HCT116 (cell line): ENCODE measurements at regions not wholly inside any gene's neighbourhood (a gene's known extent, or its start where the extent isn't known, plus 50 kb on each side); places are given as distances from the start of the nearest gene placed in this dataset.
A peak's percentile ranks its signal among the peaks of the same experiment; 100 is the strongest.

ENCODE experiments used
- ATAC-seq: fragments of 200-7000 bp; cut with Tn5 transposase; 2 replicates; pipeline ENCODE4 v1.9.1; 2020; ENCODE audit warnings: mild to moderate bottlenecking, moderate library complexity
- BruUV-seq: library from RNA; stranded (reverse); fragments of 400-500 nt; replicated peaks from 2 replicates; lab custom pipeline; 2021; lab: Mats Ljungman, UMichigan
- CTCF ChIA-PET: fragments of 300-600 bp; sonication (Branson Sonifier 250); formaldehyde crosslinking; loops from one replicate; lab custom pipeline; 2021; ENCODE audit warnings: antibody characterized with exemption; lab: Charles Lee
- POLR2A ChIA-PET: fragments of 300-600, 350-600 bp; sonication (Branson Sonifier 250); formaldehyde crosslinking; loops from one replicate; lab custom pipeline; 2021; ENCODE audit warnings: antibody characterized with exemption; lab: Charles Lee
- RAD21 ChIA-PET, 2 experiments: fragments of 300-600 bp; sonication (Branson Sonifier 250); formaldehyde crosslinking; loops; one replicate each; lab custom pipeline; 2023; ENCODE audit warnings: low total read pairs in 2 of 2; ENCODE audit not compliant: uncharacterized antibody in 2 of 2, unreplicated experiment in 2 of 2, low non-redundant PET in 1 of 2; lab: Charles Lee
- DNase-seq: peaks from one replicate; pipeline ENCODE4 v3.0.0-alpha.2; 2010; ENCODE audit warnings: low read depth, low spot score
- H2AFZ ChIP-seq: fragments of 200-600 bp; shearing (Covaris generic), sonication (generic); 2 replicates; pipeline ENCODE4 v1.6.1; 2017; ENCODE audit warnings: low read depth, mixed run types, mixed read lengths, antibody characterized with exemption, low read length; ENCODE audit not compliant: poor library complexity, severe bottlenecking
- H3K27ac ChIP-seq: 2 replicates; pipeline ENCODE4 v1.5.1; 2012; ENCODE audit warnings: low read depth, low read length
- H3K27me3 ChIP-seq: fragments of 200-600 bp; sonication (generic); 2 replicates; pipeline ENCODE4 v1.6.1; 2016; ENCODE audit warnings: mixed run types, low read length, mixed read lengths; ENCODE audit not compliant: insufficient read depth
- H3K36me3 ChIP-seq, 2 experiments: fragments of 200-500 bp in 1 of 2; fragments of 200-600 bp in 1 of 2; sonication (Bioruptor generic) in 1 of 2; sonication (generic) in 1 of 2; 2 replicates each; pipeline versions ENCODE4 v1.5.1 to v1.6.1; 2014 to 2016; ENCODE audit warnings: low read length in 2 of 2, inconsistent platforms in 1 of 2, mixed read lengths in 1 of 2, mixed run types in 1 of 2; ENCODE audit not compliant: insufficient read depth in 2 of 2, control insufficient read depth in 1 of 2
- H3K4me1 ChIP-seq, 2 experiments: fragments of 200-600 bp in 1 of 2; sonication (generic) in 1 of 2; 2 replicates each; pipeline versions ENCODE4 v1.5.1 to v1.6.1; 2012 to 2017; ENCODE audit warnings: low read length in 2 of 2, inconsistent platforms in 1 of 2, mild to moderate bottlenecking in 1 of 2, mixed read lengths in 1 of 2, mixed run types in 1 of 2, moderate library complexity in 1 of 2; ENCODE audit not compliant: insufficient read depth in 2 of 2, control insufficient read depth in 1 of 2
- H3K4me2 ChIP-seq: fragments of 200-600 bp; sonication (generic); 2 replicates; pipeline ENCODE4 v1.6.1; 2017; ENCODE audit warnings: mixed run types, low read length, mixed read lengths
- H3K4me3 ChIP-seq, 2 experiments: fragments of 200-600 bp in 1 of 2; sonication (generic) in 1 of 2; replicated peaks in 1 of 2; 2 replicates each; pipeline ENCODE4 v1.5.1; 2011 to 2016; ENCODE audit warnings: low read length in 2 of 2, control low read depth in 1 of 2, low read depth in 1 of 2, mild to moderate bottlenecking in 1 of 2, mixed read lengths in 1 of 2, mixed run types in 1 of 2
- H3K79me2 ChIP-seq: fragments of 200-600 bp; sonication (generic); 2 replicates; pipeline ENCODE4 v1.6.1; 2017; ENCODE audit warnings: mild to moderate bottlenecking, mixed run types, low read length, moderate library complexity, mixed read lengths; ENCODE audit not compliant: insufficient read depth
- H3K9ac ChIP-seq: fragments of 200-600 bp; sonication (generic); 2 replicates; pipeline ENCODE4 v1.6.1; 2016; ENCODE audit warnings: low read length, mixed read lengths
- H3K9me2 ChIP-seq: fragments of 200-600 bp; sonication (generic), shearing (Covaris generic); 2 replicates; pipeline ENCODE4 v1.6.1; 2017; ENCODE audit warnings: mixed run types, mild to moderate bottlenecking, moderate library complexity; ENCODE audit not compliant: insufficient read depth
- H3K9me3 ChIP-seq, 2 experiments: fragments of 200-500 bp in 1 of 2; fragments of 200-600 bp in 1 of 2; sonication (Bioruptor generic) in 1 of 2; sonication (generic) in 1 of 2; 2 replicates each; pipeline ENCODE4 v1.6.1; 2014 to 2017; ENCODE audit warnings: low read length in 2 of 2, mixed read lengths in 2 of 2, inconsistent platforms in 1 of 2, low read depth in 1 of 2, mild to moderate bottlenecking in 1 of 2, mixed run types in 1 of 2, moderate library complexity in 1 of 2; ENCODE audit not compliant: control insufficient read depth in 1 of 2, insufficient read depth in 1 of 2
- H4K20me1 ChIP-seq: fragments of 200-600 bp; sonication (generic), shearing (Covaris generic); 2 replicates; pipeline ENCODE4 v1.6.1; 2017; ENCODE audit warnings: mixed run types, mild to moderate bottlenecking, moderate library complexity; ENCODE audit not compliant: insufficient read depth
- CBX3 ChIP-seq: IDR thresholded peaks from 2 replicates; pipeline ENCODE4 v1.6.1; 2012; ENCODE audit warnings: low read depth
- FOSL1 ChIP-seq: IDR thresholded peaks from 2 replicates; pipeline ENCODE4 v1.6.1; 2012; ENCODE audit warnings: low read depth
- JUND ChIP-seq: IDR thresholded peaks from 2 replicates; pipeline ENCODE4 v1.6.1; 2012
- POLR2A ChIP-seq: IDR thresholded peaks from 2 replicates; pipeline ENCODE4 v1.7.0; 2011; ENCODE audit warnings: borderline replicate concordance; ENCODE audit not compliant: insufficient read depth, insufficient read length; ENCODE audit errors: extremely low read depth
- intact Hi-C: fragments of 100-400 bp; cut with micrococcal nuclease; formaldehyde crosslinking; loops from 2 replicates; pipeline ENCODE4 v1.10.0; 2022
- TF ChIP-seq, protein P1 (sequence below): IDR thresholded peaks from 2 replicates; pipeline ENCODE4 v1.6.1; 2012
- TF ChIP-seq, protein P2 (sequence below), 3 experiments: fragments of 200-600 bp in 1 of 3; sonication (generic) in 1 of 3; IDR thresholded peaks in 2 of 3; conservative IDR thresholded peaks in 1 of 3; 2 replicates each; pipeline ENCODE4 v1.5.1; 2012 to 2017; ENCODE audit warnings: low read depth in 2 of 3, low read length in 2 of 3, antibody characterized with exemption in 1 of 3, borderline replicate concordance in 1 of 3, control low read depth in 1 of 3, mild to moderate bottlenecking in 1 of 3, mixed read lengths in 1 of 3, mixed run types in 1 of 3, moderate library complexity in 1 of 3; ENCODE audit not compliant: insufficient read depth in 1 of 3
- TF ChIP-seq, protein P3 (sequence below): IDR thresholded peaks from 2 replicates; pipeline ENCODE4 v1.6.1; 2012; ENCODE audit warnings: low read depth

DNA sequence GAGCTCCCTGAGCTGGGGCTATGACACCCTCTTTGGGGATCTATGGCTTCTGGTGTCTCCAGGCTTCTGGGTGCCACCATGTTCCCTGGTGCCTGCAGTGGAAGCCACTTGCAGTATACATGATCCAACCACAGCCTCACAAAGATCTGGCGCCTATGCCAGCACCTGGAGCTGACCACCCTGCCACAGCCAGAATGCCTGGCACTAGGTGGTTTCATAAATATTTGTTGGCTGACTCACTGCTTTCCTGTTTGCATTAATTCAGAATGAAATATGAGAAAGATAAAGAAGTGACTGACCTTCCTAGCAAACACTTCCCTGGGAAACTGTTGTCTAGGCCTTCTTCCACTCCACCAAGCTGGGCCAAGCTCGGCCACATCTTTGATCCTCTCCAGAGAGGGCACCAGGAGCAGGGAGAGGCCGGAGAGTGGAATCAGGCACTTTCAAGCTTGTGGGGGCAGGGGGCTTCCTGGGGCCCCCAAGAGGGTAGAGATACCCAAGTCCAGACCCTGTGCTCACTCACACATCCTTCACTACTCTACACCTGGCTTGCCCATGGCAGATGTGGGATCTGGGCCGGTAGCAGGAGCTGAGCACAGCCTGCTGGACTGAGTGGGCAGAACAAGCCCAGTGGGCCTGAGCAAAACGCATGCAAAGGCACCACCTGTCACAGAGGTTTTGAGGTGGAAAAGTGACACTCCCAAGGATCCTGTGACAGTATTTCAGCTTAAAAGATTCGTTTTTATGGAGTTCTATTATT lies 565.7 kb downstream of the SLC4A3 start:
- Histone ChIP-seq H3K79me2 (no peaks in the 10 kb centered on the region), H3K27ac (no peak overlapping the region; the same call in 1 of the 2 replicates), H3K9ac (no peak overlapping the region), H3K9me3 (peaks cover 5 to 22% of the 10 kb centered on the region in 2 experiments; a peak in 2 of 4 replicates), H3K9me2 (no peaks in the 10 kb centered on the region), H3K4me3 (no peak overlapping the region; a peak in 1 of 4 replicates), H4K20me1 (no peaks in the 10 kb centered on the region), H3K4me2 (peak overlapping the region; percentile 41), H3K27me3 (no peaks in the 10 kb centered on the region), H3K36me3 (no peaks in the 10 kb centered on the region; a peak in 1 of 4 replicates), H3K4me1 (peaks cover 0 to 27% of the 10 kb centered on the region in 2 experiments; a peak in 2 of 4 replicates), H2AFZ (no peak overlapping the region)
- intact Hi-C loops: no loop called here
- RAD21 ChIA-PET: no interaction called here
- ATAC-seq: peak; percentile 58
- TF ChIP-seq FOSL1 (peak; percentile 46), JUND (peak; percentile 27; the same call in 1 of the 2 replicates), POLR2A (no peak), CBX3 (peak; percentile 14; the same call in 1 of the 2 replicates)
- TF ChIP-seq, protein P1, sequence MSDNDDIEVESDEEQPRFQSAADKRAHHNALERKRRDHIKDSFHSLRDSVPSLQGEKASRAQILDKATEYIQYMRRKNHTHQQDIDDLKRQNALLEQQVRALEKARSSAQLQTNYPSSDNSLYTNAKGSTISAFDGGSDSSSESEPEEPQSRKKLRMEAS: no peak
- no TSS peak for BruUV-seq
- no peak for DNase-seq
- POLR2A ChIA-PET: no interaction called here
- CTCF ChIA-PET: no interaction called here

DNA sequence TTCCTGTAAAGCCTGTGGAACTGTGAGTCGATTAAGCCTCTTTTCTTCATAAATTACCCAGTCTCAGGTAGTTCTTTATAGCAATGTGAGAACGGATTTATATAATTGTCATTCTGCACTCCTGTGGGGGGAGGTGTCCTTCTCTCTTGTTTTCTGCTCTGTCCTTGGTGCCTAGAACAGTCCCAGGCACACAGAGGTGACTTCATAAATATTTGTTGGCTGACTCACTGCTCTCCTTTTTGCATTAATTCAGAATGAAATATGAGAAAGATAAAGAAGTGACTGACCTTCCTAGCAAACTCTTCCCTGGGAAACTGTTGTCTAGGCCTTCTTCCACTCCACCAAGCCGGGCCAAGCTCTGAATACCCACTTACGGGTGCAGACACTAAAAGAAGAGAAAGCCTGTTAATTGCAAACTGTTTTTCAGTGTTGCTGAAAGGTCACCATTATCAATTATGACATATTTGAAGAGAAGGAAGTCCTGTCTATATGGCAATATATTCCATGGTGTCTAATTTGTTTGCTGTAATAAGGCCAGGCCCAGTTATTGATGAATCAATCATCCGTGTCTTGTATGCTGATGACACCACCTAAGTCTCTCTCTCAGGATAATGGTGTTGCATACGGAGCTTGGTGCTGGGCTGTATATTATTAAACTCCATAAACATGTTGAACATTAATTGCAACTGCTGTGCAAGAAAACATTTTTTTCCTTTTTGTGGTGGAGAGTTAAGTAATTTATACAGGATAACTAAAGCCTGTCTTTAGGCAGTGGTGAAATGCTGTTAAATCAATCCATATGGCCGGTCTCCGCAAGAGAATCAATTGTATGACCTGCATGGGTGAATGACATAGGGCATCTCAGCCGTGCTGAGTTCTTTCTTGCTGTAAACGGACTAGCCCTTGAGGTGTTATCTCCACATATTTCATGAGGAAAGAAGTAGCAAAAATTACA lies 567.5 kb downstream of the SLC4A3 start:
- peaks cover 5 to 22% of the 10 kb centered on the region in 2 experiments; a peak in 2 of 4 replicates for H3K9me3 ChIP-seq
- CTCF ChIA-PET: no interaction called here
- TF ChIP-seq, protein P2, sequence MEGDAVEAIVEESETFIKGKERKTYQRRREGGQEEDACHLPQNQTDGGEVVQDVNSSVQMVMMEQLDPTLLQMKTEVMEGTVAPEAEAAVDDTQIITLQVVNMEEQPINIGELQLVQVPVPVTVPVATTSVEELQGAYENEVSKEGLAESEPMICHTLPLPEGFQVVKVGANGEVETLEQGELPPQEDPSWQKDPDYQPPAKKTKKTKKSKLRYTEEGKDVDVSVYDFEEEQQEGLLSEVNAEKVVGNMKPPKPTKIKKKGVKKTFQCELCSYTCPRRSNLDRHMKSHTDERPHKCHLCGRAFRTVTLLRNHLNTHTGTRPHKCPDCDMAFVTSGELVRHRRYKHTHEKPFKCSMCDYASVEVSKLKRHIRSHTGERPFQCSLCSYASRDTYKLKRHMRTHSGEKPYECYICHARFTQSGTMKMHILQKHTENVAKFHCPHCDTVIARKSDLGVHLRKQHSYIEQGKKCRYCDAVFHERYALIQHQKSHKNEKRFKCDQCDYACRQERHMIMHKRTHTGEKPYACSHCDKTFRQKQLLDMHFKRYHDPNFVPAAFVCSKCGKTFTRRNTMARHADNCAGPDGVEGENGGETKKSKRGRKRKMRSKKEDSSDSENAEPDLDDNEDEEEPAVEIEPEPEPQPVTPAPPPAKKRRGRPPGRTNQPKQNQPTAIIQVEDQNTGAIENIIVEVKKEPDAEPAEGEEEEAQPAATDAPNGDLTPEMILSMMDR (IDR thresholded peaks at IDR 0.05 in 2 of 3, conservative IDR thresholded peaks at IDR 0.05 in 1 of 3; ENCODE audit: borderline replicate concordance in 1 of 3, insufficient read depth in 1 of 3, low read depth in 2 of 3, low read length in 2 of 3): no peak
- peak; percentile 40 for TF ChIP-seq JUND
- TF ChIP-seq, protein P3, sequence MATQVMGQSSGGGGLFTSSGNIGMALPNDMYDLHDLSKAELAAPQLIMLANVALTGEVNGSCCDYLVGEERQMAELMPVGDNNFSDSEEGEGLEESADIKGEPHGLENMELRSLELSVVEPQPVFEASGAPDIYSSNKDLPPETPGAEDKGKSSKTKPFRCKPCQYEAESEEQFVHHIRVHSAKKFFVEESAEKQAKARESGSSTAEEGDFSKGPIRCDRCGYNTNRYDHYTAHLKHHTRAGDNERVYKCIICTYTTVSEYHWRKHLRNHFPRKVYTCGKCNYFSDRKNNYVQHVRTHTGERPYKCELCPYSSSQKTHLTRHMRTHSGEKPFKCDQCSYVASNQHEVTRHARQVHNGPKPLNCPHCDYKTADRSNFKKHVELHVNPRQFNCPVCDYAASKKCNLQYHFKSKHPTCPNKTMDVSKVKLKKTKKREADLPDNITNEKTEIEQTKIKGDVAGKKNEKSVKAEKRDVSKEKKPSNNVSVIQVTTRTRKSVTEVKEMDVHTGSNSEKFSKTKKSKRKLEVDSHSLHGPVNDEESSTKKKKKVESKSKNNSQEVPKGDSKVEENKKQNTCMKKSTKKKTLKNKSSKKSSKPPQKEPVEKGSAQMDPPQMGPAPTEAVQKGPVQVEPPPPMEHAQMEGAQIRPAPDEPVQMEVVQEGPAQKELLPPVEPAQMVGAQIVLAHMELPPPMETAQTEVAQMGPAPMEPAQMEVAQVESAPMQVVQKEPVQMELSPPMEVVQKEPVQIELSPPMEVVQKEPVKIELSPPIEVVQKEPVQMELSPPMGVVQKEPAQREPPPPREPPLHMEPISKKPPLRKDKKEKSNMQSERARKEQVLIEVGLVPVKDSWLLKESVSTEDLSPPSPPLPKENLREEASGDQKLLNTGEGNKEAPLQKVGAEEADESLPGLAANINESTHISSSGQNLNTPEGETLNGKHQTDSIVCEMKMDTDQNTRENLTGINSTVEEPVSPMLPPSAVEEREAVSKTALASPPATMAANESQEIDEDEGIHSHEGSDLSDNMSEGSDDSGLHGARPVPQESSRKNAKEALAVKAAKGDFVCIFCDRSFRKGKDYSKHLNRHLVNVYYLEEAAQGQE: peak; percentile 31
- TF ChIP-seq, all 23 proteins: peak for 2
- Histone ChIP-seq H3K4me3 (no peak overlapping the region), H4K20me1 (no peaks in the 10 kb centered on the region), H3K27me3 (no peaks in the 10 kb centered on the region), H3K36me3 (no peaks in the 10 kb centered on the region; a peak in 1 of 4 replicates), H3K27ac (no peak overlapping the region), H3K4me2 (0 out of 2 replicates have a peak overlapping the region, but pooled peaks have one; percentile 9), H3K9ac (no peak overlapping the region), H3K9me2 (no peaks in the 10 kb centered on the region), H3K4me1 (peaks cover 0 to 22% of the 10 kb centered on the region in 2 experiments; a peak in 2 of 4 replicates), H3K79me2 (no peaks in the 10 kb centered on the region), H2AFZ (no peak overlapping the region)
- ChIA-PET POLR2A (no interaction called here), RAD21 (no interaction called here)
- DNase-seq: no peak
- no TSS peak for BruUV-seq
- peak; percentile 51; the same call in 1 of the 2 replicates for ATAC-seq
- intact Hi-C loops: no loop called here
